ENCODE measurements at regions not wholly inside any gene's neighbourhood (a gene's known extent, or its start where the extent isn't known, plus 50 kb on each side); places are given as distances from the start of the nearest gene placed in this dataset.
"Not testable (repeated sequence)": the region's sequence is repeated elsewhere in the genome, so short reads cannot be mapped to it uniquely, and the experiment has no call there.

- DNase-seq = no peak
These were observed 260.4 kb upstream of the DPYD start for GRCh38 chr1:98181036-98181764.

- no peak for DNase-seq
These were observed 258.4 kb upstream of the DPYD start for GRCh38 chr1:98179151-98179773.

GRCh38 chr1:98177751-98178150, 256.9 kb upstream of the DPYD start:
- no peak for DNase-seq

- no peak for DNase-seq
These were observed 256.1 kb upstream of the DPYD start for GRCh38 chr1:98176936-98177335.

DNA sequence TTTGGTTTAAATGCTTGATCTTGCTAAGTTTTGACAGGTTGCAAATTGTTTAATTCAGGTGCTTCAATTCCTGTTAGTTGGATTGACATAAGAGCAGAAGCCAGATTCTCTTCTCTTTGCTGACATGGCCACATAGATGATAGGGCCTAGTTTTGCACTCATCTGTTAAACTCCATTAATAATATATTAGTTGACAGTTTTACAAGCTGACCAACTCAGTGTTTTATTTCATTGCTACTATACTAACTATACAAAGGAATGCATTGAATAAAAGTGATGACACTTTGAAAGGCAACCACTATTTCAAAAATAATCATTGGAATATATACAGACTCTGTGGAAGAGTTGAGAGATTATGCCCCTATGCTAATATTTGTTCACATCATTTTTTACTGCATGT, 255.6 kb upstream of the DPYD start:
- DNase-seq = no peak

DNA sequence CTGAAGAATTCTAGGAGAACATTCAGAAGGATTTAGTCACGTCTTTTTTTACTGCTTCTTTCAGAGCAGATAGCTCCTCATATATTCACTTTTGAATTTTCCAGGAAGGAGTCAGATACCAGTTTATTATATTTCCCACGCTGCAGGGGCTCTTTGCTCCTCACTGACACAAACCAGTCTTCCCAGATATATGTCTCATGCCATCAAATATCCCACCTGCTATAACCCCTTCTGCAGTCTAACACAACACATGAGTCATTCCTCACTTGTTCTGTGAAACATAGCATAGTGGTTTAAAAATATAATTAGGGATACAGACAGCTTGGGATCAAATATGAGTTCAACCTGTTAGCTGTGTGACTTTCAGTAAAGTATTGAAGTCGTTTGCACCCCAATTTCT, 251.7 kb upstream of the DPYD start:
- DNase-seq = no peak

- no peak for DNase-seq
These were observed 251.2 kb upstream of the DPYD start for GRCh38 chr1:98172022-98172421.

DNA sequence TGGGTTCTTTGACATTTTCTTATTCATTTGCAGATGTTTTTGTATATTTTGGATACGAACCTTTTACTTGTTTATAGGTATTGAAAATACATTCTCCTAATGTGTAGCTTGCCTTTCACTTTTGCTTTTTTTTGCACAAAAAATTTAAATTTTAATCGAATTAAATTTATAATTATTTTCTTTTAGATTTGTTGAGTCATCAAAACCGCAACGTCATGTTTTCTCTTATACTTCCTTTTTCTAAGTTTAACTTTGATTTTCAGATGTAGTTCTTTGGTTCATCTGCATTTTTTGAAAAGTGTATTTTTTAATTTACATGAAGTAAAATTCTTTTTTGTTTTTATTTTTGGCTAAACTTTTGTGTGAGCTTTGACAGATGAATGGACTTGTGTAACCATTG, 243.7 kb upstream of the DPYD start:
- DNase-seq = no peak

DNA sequence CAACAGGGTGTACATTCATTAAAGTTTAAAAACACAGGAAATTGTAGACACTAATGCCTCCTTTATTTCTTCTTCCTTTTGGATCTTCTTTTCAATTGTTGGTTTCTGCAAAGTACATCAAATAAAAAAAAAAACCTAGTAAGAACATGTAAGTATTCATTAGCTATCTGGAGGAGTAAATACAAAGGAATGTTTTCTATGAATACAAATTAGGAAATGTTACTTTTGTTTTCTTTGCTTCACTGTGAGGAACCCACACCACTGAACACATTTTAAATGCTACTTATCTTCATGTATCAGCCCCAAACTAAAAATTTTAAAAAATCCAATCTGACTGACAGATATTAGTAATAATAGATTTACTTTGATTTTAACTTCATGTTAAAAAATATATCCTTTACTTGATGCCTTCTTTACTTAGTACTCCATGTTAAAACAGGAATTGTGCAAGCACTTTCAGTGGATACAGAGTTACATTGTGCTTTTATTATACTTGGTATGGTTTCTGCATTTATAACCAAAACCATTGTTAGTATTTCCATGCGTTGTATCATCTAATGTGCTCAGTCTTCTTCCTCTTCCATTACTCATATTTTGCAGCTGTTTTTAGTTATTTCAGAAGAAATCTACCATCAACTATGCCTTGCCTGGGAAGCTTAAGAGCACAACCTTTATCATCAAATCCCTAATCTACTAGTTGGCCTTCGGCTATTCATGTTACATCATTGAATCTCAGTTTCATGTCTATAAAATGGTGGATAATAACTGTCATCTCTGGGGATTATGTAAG, 236.9 kb upstream of the DPYD start:
- no peak for DNase-seq

DNA sequence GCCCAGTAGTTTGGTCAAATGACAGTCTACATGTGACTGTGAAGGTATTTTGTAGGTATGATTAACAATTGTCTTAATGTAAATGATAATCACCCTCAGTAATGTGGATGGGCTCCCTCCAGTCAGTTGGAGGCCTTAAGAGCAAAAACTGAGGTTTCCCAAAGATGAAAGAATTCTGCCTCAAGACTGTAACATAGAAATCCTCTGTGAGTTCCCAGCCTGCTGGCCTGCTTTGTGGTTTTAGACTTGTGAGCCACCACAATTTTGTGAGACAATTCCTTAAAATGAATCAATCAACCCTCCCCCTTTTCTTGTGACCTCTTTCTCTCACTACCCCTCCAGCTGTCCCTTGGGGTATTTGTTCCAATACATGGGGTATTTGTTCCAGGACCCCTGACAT, 226.4 kb upstream of the DPYD start:
- DNase-seq = no peak

GRCh38 chr1:98145655-98146054, 224.8 kb upstream of the DPYD start:
- DNase-seq = no peak

DNA sequence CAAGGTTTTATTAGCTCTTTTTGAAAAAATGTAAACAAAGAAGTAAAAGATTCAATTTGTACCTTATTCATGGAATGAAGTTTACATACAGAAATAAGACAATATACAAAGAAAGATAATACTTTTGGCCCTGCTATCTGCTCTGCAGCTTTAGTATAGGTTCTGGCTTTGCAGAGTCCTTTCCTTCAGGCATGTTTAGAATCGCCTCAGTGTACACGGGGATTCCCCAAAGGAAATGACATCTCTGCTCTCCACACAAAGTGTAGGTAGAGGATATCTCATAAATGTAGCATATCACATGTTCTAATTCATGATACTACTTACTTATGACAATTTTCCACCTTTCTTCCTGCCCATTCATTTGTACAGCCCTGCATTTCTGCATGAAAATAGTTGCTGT, 222.6 kb upstream of the DPYD start:
- DNase-seq = no peak

GRCh38 chr1:98133131-98133530, 212.3 kb upstream of the DPYD start:
- no peak for DNase-seq

GRCh38 chr1:98130408-98130807, 209.6 kb upstream of the DPYD start:
- no peak for DNase-seq

DNA sequence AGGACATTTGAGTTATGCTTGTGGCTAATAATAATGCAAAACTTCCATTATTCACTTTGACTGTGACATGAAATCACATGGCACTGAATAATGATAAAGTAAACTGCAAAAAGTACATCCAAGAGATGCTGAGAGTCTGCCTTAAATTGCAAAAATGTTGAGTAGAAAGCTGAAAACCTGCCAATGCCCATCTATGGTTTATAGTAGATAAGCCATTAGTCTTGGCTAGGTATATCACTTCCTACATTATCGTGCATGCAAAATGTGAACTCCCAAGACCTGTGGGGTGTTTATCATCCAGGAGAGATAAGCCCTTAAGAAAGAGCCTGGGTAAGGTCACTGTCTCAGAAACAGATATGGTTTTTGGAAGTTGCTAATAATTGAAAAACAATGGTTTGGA, 208.7 kb upstream of the DPYD start:
- no peak for DNase-seq

DNA sequence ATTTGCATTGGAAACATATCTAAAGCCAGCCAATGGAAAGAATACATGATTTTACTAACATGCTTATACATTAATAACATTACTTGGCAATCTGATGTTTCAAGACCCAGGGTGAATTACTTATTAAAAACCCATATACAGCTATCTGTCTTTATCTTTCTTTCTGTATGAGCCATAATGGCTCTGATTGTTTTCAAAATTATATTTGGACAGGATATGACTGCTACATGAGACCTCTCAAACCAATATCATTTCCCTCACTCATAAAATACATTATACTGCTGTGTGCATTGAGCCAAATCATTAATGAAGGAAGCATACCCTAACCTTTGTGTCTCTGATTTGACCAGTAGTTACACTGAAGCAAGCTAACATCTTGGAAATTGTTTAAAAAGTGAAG, 205.9 kb upstream of the DPYD start:
- DNase-seq = no peak

DNA sequence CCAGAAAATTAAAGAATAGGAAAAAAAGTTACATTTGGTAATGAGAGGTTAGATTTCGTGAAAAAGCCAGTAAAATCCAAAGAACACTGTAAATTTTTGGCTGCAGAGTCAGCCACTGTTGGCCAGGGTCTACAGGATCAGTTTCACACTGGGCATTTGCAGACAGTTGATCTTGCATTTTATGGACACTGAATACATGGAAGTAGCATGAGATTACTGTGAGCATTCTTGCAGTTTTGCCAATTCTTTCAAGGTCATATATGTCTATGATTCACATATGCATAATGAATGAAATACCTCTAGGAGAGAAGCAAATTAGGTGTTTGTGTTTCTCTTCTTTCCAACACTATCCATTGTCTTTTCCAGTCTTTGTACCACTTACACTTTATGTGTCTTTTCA, 200.8 kb upstream of the DPYD start:
- no peak for DNase-seq

- DNase-seq = no peak
These were observed 199.0 kb upstream of the DPYD start for GRCh38 chr1:98119796-98120195.

- no peak for DNase-seq
These were observed 193.0 kb upstream of the DPYD start for GRCh38 chr1:98113811-98114210.

DNA sequence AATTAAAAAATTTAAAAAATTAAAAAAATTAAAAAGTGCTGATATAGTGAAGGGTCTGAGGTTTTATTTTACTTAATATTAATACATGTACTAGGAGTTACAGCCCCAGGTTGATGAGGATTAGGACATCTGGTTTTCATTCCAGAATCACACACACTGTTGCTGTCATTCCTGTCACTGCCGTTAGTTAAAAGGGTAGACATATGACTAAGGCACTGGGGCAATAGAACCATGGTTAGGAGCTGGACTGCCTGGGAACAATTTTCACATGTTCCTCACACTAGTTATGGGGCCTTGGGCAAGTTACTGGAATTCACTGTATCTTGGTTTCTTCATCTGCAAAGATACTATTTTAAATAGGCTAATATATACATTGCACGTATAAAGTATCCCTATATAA, 191.8 kb upstream of the DPYD start:
- DNase-seq = no peak

- DNase-seq = no peak
These were observed 189.8 kb upstream of the DPYD start for GRCh38 chr1:98110674-98111073.

DNA sequence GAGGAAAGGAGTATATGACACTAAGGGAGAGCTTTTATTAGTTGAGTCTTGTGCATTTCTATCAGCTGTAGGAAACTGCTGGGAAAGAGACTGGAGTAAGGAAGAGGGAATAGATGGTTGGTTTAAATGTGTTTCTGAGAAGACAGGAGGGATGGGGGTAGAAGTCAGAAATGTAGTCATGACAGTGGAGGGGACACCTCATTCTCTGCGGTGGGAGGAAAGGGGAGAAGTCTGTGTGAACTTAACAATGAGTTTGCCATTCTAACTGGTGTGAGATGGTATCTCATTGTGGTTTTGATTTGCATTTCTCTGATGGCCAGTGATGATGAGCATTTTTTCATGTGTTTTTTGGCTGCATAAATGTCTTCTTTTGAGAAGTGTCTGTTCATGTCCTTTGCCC, 187.5 kb upstream of the DPYD start:
- DNase-seq = not testable (repeated sequence)

GRCh38 chr1:98107256-98107655, 186.4 kb upstream of the DPYD start:
- DNase-seq = no peak

GRCh38 chr1:98104289-98104688, 183.5 kb upstream of the DPYD start:
- no peak for DNase-seq

All from NCI-H1417 treated with DMSO at 0.1 percent for 48 hours (cell line).